RWPE1 (cell line): ENCODE measurements at regions not wholly inside any gene's neighbourhood (a gene's known extent, or its start where the extent isn't known, plus 50 kb on each side); places are given as distances from the start of the nearest gene placed in this dataset.
"Not testable (repeated sequence)": the region's sequence is repeated elsewhere in the genome, so short reads cannot be mapped to it uniquely, and the experiment has no call there.

Source experiments
- CTCF ChIA-PET: fragments of 350-600 bp; sonication (Branson Sonifier 250); formaldehyde crosslinking; extraction: SDS; loops from one replicate; lab custom pipeline; 2021; lab: Yijun Ruan, JAX
- POLR2A ChIA-PET: fragments of 400-600 bp; formaldehyde crosslinking; extraction: SDS; loops from one replicate; lab custom pipeline; 2020; ENCODE audit warnings: antibody characterized with exemption; ENCODE audit not compliant: low non-redundant PET; lab: Yijun Ruan, JAX
- DNase-seq: peaks from one replicate; pipeline ENCODE4 v3.0.0; 2012; ENCODE audit warnings: low spot score
- H3K27ac ChIP-seq: fragments of 450-650 bp; 2 replicates; pipeline ENCODE4 v1.5.1; 2017
- TF ChIP-seq, protein P1 (sequence below): fragments of 450-650 bp; conservative IDR thresholded peaks from 2 replicates; pipeline ENCODE4 v1.5.1; 2017; ENCODE audit warnings: low read depth, mild to moderate bottlenecking

DNA sequence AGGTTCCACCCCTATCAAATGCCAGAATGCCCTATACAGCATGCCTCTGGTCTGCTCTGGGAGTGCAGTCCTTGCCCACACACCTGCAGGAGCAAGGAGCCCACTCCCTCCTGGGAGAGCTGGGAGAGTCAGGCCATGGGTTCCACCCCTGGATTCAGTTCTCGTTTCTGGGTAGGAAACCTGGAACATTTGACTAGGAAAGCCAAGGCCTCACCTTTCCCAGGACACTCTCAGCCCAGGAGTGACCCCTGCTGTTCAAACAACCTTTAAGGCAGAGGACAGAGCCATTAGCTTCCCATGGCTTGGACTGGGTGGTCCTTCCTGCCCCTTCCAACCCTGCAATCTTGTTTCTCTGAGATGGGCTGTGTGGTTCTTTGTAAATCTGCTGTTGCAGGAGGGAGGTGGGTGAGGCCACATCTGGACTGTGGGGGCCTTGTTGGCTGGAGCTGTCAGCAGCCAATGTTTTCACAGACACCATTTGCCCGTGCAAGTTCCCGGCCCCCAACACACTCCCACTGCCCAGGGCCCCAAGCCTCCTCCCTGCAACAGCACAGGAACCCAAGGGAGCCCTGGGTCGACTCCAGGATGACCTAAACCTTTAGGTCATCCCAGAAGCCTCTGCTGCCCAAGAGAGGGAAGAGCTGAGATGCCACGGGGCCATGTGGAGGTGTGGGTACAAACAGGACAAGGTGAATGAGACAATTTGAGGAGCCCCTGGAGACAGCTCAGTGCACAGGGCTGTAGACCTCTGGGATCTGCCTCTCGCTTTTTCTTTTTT, 104.4 kb downstream of the PJA1 start:
- DNase-seq = peak; percentile 25
- CTCF ChIA-PET = interaction anchor here (0.7 to 1.7 kb wide), 2 partner anchors 224 to 233 kb away, joined by 5 to 14 read pairs; partner anchors contain the start of gene EFNB1
- H3K27ac ChIP-seq = no peak overlapping the region
- TF ChIP-seq, protein P1, sequence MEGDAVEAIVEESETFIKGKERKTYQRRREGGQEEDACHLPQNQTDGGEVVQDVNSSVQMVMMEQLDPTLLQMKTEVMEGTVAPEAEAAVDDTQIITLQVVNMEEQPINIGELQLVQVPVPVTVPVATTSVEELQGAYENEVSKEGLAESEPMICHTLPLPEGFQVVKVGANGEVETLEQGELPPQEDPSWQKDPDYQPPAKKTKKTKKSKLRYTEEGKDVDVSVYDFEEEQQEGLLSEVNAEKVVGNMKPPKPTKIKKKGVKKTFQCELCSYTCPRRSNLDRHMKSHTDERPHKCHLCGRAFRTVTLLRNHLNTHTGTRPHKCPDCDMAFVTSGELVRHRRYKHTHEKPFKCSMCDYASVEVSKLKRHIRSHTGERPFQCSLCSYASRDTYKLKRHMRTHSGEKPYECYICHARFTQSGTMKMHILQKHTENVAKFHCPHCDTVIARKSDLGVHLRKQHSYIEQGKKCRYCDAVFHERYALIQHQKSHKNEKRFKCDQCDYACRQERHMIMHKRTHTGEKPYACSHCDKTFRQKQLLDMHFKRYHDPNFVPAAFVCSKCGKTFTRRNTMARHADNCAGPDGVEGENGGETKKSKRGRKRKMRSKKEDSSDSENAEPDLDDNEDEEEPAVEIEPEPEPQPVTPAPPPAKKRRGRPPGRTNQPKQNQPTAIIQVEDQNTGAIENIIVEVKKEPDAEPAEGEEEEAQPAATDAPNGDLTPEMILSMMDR = no peak; the same call in 1 of the 2 replicates
- POLR2A ChIA-PET = interaction anchor here (0.9 kb wide), 1 partner anchor 232 kb away, joined by 7 read pairs; the partner anchor contains the start of gene EFNB1

DNA sequence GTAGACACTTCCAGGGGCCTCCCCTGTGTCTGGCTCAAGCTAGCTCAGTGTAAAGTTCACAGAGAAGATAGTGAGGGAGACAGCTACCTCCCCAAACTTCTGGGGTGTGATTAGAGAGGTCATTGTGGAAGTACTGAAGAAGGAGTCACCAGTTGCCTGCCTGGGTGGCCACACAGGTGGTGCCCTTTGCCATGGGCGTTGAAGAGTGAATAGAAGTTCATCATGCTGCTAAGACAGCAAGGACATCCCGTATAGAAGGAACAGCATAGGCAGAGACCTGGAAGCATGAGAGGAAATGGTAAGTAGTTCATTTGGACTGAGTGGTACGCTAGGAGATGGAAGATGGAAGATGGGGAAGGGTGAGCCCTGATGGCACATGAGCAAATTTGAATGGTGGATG, 110.1 kb downstream of the PJA1 start:
- ChIA-PET CTCF (no interaction called here), POLR2A (no interaction called here)
- no peak overlapping the region for H3K27ac ChIP-seq
- no peak for DNase-seq
- TF ChIP-seq, protein P1 = no peak

GRCh38 chrX:69054497-69054896, 110.8 kb downstream of the PJA1 start:
- DNase-seq, POLR2A ChIA-PET, H3K27ac ChIP-seq, CTCF ChIA-PET: not testable (repeated sequence)

DNA sequence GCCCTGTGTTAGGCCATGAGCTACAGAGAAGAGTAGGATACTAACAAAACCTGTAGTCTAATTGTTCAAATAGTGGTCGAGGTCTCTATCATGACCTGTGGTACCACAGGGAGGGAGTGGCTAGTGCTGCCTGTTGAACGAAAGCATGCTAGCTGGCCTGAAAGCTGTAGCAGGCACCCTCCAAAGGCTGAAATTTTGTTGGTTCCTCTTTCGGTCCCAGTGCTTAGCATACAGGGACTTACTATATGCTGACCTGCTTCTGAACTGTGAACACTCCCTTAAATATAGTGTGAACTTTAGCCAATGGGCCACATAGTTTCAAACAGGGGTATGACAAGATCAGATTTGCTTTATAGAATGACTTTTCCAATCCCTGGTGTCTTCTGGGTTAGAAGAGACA, 113.4 kb downstream of the PJA1 start:
- TF ChIP-seq, protein P1 = no peak
- POLR2A ChIA-PET = no interaction called here
- DNase-seq = no peak
- H3K27ac ChIP-seq = no peak overlapping the region
- CTCF ChIA-PET = no interaction called here

DNA sequence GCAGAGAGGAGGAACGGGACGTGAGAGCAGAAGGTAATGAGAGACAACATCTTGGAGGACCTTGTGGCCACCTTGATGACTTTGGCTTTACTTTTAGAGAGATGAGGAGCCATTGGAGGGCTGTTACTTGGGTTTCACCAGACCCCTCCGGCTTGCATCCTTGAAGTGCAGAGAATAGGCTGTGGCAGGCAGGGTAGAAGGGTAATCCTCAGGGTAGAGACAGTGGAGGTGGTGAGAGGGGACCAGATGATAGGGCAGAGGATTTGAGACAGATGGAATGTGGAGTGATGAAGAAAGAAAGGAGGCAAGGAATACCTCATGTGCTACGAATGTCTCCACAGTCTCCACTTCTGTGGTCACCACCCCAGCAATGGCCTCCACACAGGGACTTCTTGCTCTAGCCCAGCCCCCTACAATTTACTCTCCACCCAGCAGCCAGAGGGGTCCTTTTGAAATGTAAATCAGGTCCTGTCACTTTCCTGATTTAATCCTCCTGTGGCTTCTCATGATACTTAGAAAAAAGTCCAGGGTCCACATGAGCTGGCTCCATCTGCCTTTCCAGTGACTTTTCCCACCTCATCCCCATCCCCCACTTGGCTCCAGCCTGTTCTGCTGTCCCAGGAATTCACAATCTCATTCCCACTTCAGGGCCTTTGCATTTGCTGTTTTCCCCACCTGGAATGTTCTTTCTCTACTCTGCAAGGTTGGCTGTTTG, 115.0 kb downstream of the PJA1 start:
- DNase-seq = no peak
- ChIA-PET POLR2A (no interaction called here), CTCF (interaction anchor here (0.6 kb wide), 1 partner anchor 239 kb away, joined by 5 read pairs; no protein-coding TSS in a partner anchor)
- TF ChIP-seq, protein P1 = no peak
- H3K27ac ChIP-seq = no peak overlapping the region

DNA sequence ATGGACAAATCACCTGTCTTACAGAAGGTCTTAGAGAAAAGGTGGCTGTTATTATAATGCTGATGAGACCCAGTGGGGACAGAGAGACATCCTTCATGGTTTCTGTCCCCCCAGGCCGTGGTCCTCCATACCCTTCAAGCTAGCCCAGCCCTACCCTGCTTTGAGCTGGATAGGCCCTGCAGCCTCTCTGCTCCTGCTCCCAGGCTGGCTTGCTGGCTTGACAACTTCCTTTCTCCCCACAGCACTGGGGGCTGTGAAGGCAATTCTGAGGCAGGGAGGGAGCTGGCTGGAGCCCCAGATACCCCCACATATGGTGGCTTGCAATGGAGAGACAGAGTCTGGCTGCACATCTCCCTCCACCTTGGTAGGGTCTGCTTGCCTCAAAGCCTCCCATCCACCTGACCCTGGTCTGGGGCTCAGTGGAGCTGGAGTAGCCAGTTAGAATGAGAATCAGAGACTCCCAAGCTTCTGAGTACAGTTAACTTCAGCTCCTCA, 118.2 kb downstream of the PJA1 start:
- no peak overlapping the region for H3K27ac ChIP-seq
- TF ChIP-seq, protein P1 = no peak
- no peak for DNase-seq
- ChIA-PET CTCF (no interaction called here), POLR2A (no interaction called here)
